ENCODE measurements at regions not wholly inside any gene's neighbourhood (a gene's known extent, or its start where the extent isn't known, plus 50 kb on each side); places are given as distances from the start of the nearest gene placed in this dataset.

GRCh38 chr2:21454839-21455238 lies 331.1 kb downstream of the TDRD15 start:
- H3K36me3 ChIP-seq (ENCODE audit: insufficient read depth, low read length): no peaks in the 10 kb centered on the region
- no peak overlapping the region for H3K9ac ChIP-seq (ENCODE audit: low read depth, low read length)
- DNase-seq (no peak), ATAC-seq (ENCODE audit: insufficient read depth, low read depth) (no peak)
- H3K4me1 ChIP-seq (ENCODE audit: insufficient read depth, low read length): no peaks in the 10 kb centered on the region
- no peaks in the 10 kb centered on the region for H3K79me2 ChIP-seq (ENCODE audit: insufficient read depth, low read length)
- H2AFZ ChIP-seq (ENCODE audit: low read depth, low read length): no peak overlapping the region
- H4K20me1 ChIP-seq (ENCODE audit: insufficient read depth, low read length): no peaks in the 10 kb centered on the region
- TF ChIP-seq EZH2 (IDR thresholded peaks at IDR 0.05; ENCODE audit: borderline replicate concordance, low read depth, low read length, severe bottlenecking) (no peak), CTCF (IDR thresholded peaks at IDR 0.05; ENCODE audit: borderline replicate concordance, extremely low read depth, low read length, poor library complexity, severe bottlenecking) (no peak)
- H3K4me3 ChIP-seq (ENCODE audit: low read depth in 1 of 2, low read length in 2 of 2): no peak overlapping the region
- no peak overlapping the region for H3K27ac ChIP-seq (ENCODE audit: low read length)
- no peaks in the 10 kb centered on the region for H3K9me3 ChIP-seq (ENCODE audit: insufficient read depth, low read length, severe bottlenecking)
- H3K4me2 ChIP-seq (ENCODE audit: insufficient read depth, low read length): no peak overlapping the region
- H3K27me3 ChIP-seq (ENCODE audit: insufficient read depth, low read length, poor library complexity): no peaks in the 10 kb centered on the region

- DNase-seq (no peak), ATAC-seq (ENCODE audit: insufficient read depth, low read depth) (no peak)
- Histone ChIP-seq H3K27ac (ENCODE audit: low read length) (no peak overlapping the region), H2AFZ (ENCODE audit: low read depth, low read length) (no peak overlapping the region), H3K4me2 (ENCODE audit: insufficient read depth, low read length) (no peak overlapping the region), H3K4me3 (ENCODE audit: low read depth in 1 of 2, low read length in 2 of 2) (no peak overlapping the region), H3K9ac (ENCODE audit: low read depth, low read length) (no peak overlapping the region), H3K4me1 (ENCODE audit: insufficient read depth, low read length) (no peaks in the 10 kb centered on the region), H3K9me3 (ENCODE audit: insufficient read depth, low read length, severe bottlenecking) (no peaks in the 10 kb centered on the region), H3K27me3 (ENCODE audit: insufficient read depth, low read length, poor library complexity) (no peaks in the 10 kb centered on the region), H3K36me3 (ENCODE audit: insufficient read depth, low read length) (no peaks in the 10 kb centered on the region), H3K79me2 (ENCODE audit: insufficient read depth, low read length) (no peaks in the 10 kb centered on the region), H4K20me1 (ENCODE audit: insufficient read depth, low read length) (no peaks in the 10 kb centered on the region)
- TF ChIP-seq EZH2 (IDR thresholded peaks at IDR 0.05; ENCODE audit: borderline replicate concordance, low read depth, low read length, severe bottlenecking) (no peak), CTCF (IDR thresholded peaks at IDR 0.05; ENCODE audit: borderline replicate concordance, extremely low read depth, low read length, poor library complexity, severe bottlenecking) (no peak)
Measured at GRCh38 chr2:21461754-21462240, 338.0 kb downstream of the TDRD15 start.

GRCh38 chr2:21466341-21466927 lies 342.7 kb downstream of the TDRD15 start:
- Histone ChIP-seq H3K9ac (ENCODE audit: low read depth, low read length) (no peak overlapping the region), H3K36me3 (ENCODE audit: insufficient read depth, low read length) (no peaks in the 10 kb centered on the region), H3K27me3 (ENCODE audit: insufficient read depth, low read length, poor library complexity) (no peaks in the 10 kb centered on the region), H3K9me3 (ENCODE audit: insufficient read depth, low read length, severe bottlenecking) (no peaks in the 10 kb centered on the region), H3K79me2 (ENCODE audit: insufficient read depth, low read length) (no peaks in the 10 kb centered on the region), H3K4me3 (ENCODE audit: low read depth in 1 of 2, low read length in 2 of 2) (no peak overlapping the region), H4K20me1 (ENCODE audit: insufficient read depth, low read length) (no peaks in the 10 kb centered on the region), H2AFZ (ENCODE audit: low read depth, low read length) (no peak overlapping the region), H3K4me2 (ENCODE audit: insufficient read depth, low read length) (no peak overlapping the region), H3K27ac (ENCODE audit: low read length) (no peak overlapping the region), H3K4me1 (ENCODE audit: insufficient read depth, low read length) (no peaks in the 10 kb centered on the region)
- DNase-seq (no peak), ATAC-seq (ENCODE audit: insufficient read depth, low read depth) (no peak)
- TF ChIP-seq EZH2 (IDR thresholded peaks at IDR 0.05; ENCODE audit: borderline replicate concordance, low read depth, low read length, severe bottlenecking) (no peak), CTCF (IDR thresholded peaks at IDR 0.05; ENCODE audit: borderline replicate concordance, extremely low read depth, low read length, poor library complexity, severe bottlenecking) (no peak)

Data from DND-41 (cell line).